GM19025 (cell line): ENCODE measurements at regions not wholly inside any gene's neighbourhood (a gene's known extent, or its start where the extent isn't known, plus 50 kb on each side); places are given as distances from the start of the nearest gene placed in this dataset.
"Not testable (repeated sequence)": the region's sequence is repeated elsewhere in the genome, so short reads cannot be mapped to it uniquely, and the experiment has no call there.

Experiments
- ATAC-seq: cut with Tn5 transposase; IDR thresholded peaks from one replicate; pipeline ENCODE4 v1.9.1; 2021; ENCODE audit warnings: mild to moderate bottlenecking, low read depth, moderate library complexity; ENCODE audit not compliant: unreplicated experiment

- no peak for ATAC-seq
These were observed 140.8 kb upstream of the RASA1 start for GRCh38 chr5:87126869-87127268.

- no peak for ATAC-seq
These were observed 140.3 kb upstream of the RASA1 start for GRCh38 chr5:87127426-87127825.

GRCh38 chr5:87127956-87128687 lies 139.6 kb upstream of the RASA1 start:
- ATAC-seq, result no peak

GRCh38 chr5:87129046-87129445 lies 138.6 kb upstream of the RASA1 start:
- ATAC-seq, result no peak

GRCh38 chr5:87132696-87133095 lies 135.0 kb upstream of the RASA1 start:
- no peak for ATAC-seq

- not testable (repeated sequence) for ATAC-seq
These were observed 133.2 kb upstream of the RASA1 start for GRCh38 chr5:87134513-87134912.

GRCh38 chr5:87136096-87136495 lies 131.6 kb upstream of the RASA1 start:
- ATAC-seq, result no peak

GRCh38 chr5:87136733-87137132 lies 130.9 kb upstream of the RASA1 start:
- no peak for ATAC-seq

GRCh38 chr5:87137283-87137682 lies 130.4 kb upstream of the RASA1 start:
- ATAC-seq, result no peak

GRCh38 chr5:87138091-87138805 lies 129.4 kb upstream of the RASA1 start:
- ATAC-seq, result no peak

- ATAC-seq, result no peak
These were observed 127.9 kb upstream of the RASA1 start for GRCh38 chr5:87139795-87140194.

- no peak for ATAC-seq
These were observed 126.1 kb upstream of the RASA1 start for GRCh38 chr5:87141544-87141943.

- not testable (repeated sequence) for ATAC-seq
These were observed 121.8 kb upstream of the RASA1 start for GRCh38 chr5:87145853-87146252.

- ATAC-seq, result no peak
These were observed 120.2 kb upstream of the RASA1 start for GRCh38 chr5:87147441-87147840.

GRCh38 chr5:87150630-87151029 lies 117.1 kb upstream of the RASA1 start:
- ATAC-seq, result no peak

GRCh38 chr5:87151547-87151946 lies 116.1 kb upstream of the RASA1 start:
- no peak for ATAC-seq

GRCh38 chr5:87152886-87153285 lies 114.8 kb upstream of the RASA1 start:
- ATAC-seq, result no peak

GRCh38 chr5:87154191-87154590 lies 113.5 kb upstream of the RASA1 start:
- ATAC-seq, result no peak

- ATAC-seq, result no peak
These were observed 112.6 kb upstream of the RASA1 start for GRCh38 chr5:87155106-87155505.

GRCh38 chr5:87156631-87157030 lies 111.1 kb upstream of the RASA1 start:
- ATAC-seq, result no peak

GRCh38 chr5:87164409-87164808 lies 103.3 kb upstream of the RASA1 start:
- no peak for ATAC-seq
